GM21723 (cell line): ENCODE measurements at regions not wholly inside any gene's neighbourhood (a gene's known extent, or its start where the extent isn't known, plus 50 kb on each side); places are given as distances from the start of the nearest gene placed in this dataset.

Experiments used
- ATAC-seq: cut with Tn5 transposase; IDR thresholded peaks from one replicate; pipeline ENCODE4 v1.9.1; 2021; ENCODE audit warnings: mild to moderate bottlenecking, moderate library complexity; ENCODE audit not compliant: unreplicated experiment

DNA sequence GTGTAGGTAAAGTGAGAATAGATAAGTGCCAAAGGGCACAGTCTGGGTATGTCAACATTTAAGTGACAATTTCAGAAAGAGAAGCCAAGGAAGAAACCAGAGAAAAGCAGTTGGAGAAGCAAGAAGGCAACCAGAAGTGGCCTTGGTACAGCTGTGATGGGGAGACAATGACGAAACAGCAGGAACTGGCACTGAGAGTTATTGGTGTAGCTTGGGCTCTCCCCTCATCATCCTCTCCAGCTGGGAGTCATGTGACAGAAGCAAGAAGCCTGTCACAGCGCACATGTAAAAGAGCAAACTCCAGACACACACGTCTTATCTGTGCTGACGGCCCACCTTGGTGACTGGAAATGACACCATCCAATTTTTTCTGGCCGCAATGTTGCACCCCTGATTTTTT, 203.3 kb upstream of the NUDT4 start:
- ATAC-seq = no peak

GRCh38 chr12:93176165-93176564, 201.6 kb upstream of the NUDT4 start:
- ATAC-seq = no peak

- no peak for ATAC-seq
Observed at GRCh38 chr12:93176610-93177126, 201.1 kb upstream of the NUDT4 start.

- no peak for ATAC-seq
Observed at GRCh38 chr12:93177208-93178153, 200.2 kb upstream of the NUDT4 start.

DNA sequence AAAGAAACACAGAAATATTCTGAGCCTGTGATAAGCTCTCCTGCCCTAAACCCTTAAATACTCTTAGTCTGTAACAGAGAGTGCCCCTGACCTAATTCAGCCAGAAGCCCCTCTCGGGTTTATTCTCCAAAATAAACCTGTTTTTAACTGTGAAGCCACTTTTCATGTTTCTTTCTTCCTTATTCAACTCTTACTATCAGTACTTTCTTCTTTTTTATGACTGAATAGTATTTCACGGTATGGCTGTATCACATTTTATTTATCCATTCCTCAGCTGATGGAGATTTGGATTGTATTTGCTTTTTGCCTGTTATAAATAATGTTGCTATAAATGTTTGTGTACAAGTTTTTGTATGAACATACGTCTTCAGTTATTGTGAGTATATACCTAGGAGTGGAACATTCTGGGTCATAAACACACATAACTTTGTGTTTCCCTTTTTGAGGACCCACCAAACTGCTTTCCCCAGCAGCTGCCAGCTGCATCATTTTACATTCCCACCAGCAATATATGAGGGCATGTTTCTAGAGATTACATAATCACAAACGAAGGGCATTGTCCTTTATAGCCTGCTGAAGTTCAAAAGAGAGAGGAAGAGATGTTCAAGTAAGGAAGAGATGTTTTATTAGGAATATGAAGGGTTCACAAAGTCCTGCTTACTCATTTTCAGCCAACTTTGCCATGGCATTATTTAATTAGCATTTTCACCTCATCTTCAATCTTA, 199.4 kb upstream of the NUDT4 start:
- no peak for ATAC-seq

DNA sequence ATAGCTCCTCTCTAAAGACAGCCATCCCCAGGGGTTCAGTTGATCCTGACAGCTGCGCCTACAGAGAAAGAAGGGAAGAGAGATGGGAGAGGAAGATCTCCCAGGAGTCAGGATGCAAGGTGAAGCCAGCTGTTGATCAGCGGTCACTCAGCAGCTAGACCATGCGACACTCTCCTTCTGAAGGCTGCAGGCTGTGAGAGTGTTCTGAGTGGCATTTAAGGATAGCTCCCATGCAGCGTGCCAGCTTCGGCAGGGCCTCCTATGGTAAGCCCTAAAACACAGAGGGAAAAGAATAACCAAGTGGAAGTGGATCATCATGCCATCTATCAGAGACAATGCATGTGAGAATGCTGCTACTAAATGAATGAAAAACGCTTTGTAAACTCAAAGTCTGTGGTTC, 197.9 kb upstream of the NUDT4 start:
- no peak for ATAC-seq

GRCh38 chr12:93180566-93180965, 197.2 kb upstream of the NUDT4 start:
- no peak for ATAC-seq

DNA sequence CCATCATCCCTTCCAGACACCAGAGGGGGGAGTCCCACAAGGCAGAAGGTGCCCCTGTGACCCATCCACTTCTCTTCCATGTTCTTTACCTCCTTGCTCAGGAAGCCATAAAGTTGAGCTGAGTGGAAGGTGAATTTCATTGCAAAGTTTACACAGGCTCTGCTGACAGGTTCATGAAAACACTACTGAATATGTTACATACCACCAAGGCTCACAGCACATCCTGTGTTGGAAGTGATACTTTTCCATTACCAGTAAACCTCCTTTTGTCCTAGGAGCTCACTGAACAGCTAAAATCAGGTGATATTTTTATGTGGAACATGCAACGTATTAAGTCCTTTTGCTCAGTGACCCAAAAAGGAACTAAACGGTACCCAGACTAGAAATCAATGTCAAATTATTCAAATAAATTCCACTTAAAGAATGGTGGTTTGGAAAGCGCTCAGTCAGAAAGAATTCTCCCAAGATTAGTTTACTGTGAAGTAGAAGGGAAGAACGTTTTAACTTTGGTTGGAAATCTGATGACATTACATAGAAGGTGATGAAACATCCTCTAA, 196.2 kb upstream of the NUDT4 start:
- no peak for ATAC-seq

DNA sequence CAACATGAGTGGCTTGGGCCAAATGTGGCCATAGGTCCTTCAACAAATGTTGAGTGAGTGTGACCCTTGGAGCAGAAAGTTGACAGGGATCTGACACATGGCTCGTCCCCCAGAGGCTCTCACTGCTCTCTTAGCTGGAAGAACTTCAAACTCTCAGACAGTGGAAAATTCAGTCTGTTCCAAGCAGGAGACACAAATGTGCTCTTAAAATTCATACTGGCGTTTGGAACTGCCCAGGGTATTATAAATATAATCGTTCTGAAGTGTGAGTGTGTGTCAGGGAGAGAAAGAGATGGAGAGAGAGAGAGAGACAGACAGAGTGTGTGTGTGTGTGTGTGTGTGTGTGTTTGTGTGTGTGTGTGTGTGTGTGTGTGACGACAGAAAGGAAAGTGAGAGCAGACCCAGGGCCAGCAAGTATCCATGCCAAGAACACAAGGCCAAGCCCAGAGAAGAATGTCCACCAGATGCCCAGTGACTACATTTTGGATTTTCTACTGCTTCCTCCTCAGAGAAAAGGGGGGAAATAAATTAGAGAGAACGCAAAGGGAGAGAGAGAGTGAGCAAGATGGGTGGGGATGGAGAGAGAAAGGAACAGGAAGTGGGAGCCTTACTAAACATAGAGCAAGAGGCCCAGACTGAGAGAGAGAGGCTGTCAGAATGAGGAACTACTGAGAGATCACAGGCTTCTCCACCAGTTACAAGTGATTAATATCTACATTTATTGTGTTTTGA, 193.6 kb upstream of the NUDT4 start:
- ATAC-seq = peak; percentile 96

- ATAC-seq = no peak
Observed at GRCh38 chr12:93184672-93185368, 192.9 kb upstream of the NUDT4 start.

DNA sequence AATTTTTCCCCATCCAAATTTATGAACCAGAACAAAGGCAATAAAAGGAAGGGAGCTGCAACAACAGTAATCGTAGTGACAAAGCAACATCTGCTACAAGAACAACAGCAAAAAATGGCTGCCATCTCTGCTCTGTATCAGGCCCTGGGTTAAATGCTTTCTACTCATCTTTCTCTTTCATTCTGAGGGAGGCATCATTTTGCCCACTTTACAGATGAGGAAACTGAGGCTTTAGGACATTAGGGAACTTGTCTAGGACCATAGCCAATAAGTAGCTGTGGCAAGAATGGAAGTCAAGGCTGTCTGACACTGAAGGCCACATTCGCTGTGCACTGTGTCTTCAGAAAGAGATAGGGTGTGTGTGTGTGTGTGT, 192.4 kb upstream of the NUDT4 start:
- ATAC-seq = no peak

DNA sequence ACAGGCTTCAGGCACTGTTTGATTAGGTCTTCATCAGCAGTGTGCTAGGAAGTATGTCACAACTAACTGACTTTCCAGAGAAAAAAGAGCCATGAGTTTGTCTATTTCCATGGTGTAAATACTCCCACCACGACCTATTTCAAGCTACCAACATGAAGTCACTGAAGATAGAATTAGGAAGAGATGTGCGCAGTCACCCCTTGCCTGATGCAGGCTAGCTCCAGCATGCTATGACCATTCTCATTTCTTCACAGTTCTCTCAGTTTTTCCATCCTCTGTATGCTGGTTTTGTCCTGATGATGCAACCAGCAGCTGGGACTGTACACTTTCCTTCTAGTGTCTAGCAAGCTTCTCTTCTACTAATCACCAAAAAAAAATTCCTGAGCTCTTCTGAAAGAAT, 191.6 kb upstream of the NUDT4 start:
- no peak for ATAC-seq

GRCh38 chr12:93186621-93187020, 191.1 kb upstream of the NUDT4 start:
- no peak for ATAC-seq

- no peak for ATAC-seq
Observed at GRCh38 chr12:93191423-93191822, 186.3 kb upstream of the NUDT4 start.

- no peak for ATAC-seq
Observed at GRCh38 chr12:93191956-93192355, 185.8 kb upstream of the NUDT4 start.

DNA sequence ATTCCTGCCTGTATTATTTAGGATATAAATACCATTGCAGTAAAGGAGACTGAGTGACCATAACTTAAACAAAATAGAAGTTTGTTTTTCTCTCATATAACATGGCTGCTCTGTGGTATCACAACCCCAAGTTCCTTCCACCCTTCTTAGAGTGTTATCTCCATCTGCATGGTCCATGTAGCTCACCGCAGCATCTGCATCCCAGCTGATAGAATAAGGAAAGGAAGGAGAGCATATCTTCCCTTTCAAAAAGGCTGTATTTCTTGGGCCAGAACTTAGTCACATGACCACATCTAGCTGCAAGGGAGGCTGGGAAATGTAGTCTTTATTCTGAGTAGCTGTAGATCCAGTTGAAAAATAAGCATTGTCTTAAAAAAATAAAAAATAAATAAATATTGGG, 184.8 kb upstream of the NUDT4 start:
- no peak for ATAC-seq

GRCh38 chr12:93195511-93195910, 182.2 kb upstream of the NUDT4 start:
- ATAC-seq = no peak

GRCh38 chr12:93197067-93197593, 180.6 kb upstream of the NUDT4 start:
- no peak for ATAC-seq

GRCh38 chr12:93198086-93198485, 179.6 kb upstream of the NUDT4 start:
- no peak for ATAC-seq

GRCh38 chr12:93199831-93200236, 177.9 kb upstream of the NUDT4 start:
- ATAC-seq = no peak
